AG04450 (cell line): ENCODE measurements at regions not wholly inside any gene's neighbourhood (a gene's known extent, or its start where the extent isn't known, plus 50 kb on each side); places are given as distances from the start of the nearest gene placed in this dataset.
A peak's percentile ranks its signal among the peaks of the same experiment; 100 is the strongest.

Source experiments
- CTCF ChIA-PET: fragments of 300-600, 350-600 bp; formaldehyde crosslinking; extraction: SDS; loops from one replicate; lab custom pipeline; 2022; ENCODE audit warnings: antibody characterized with exemption, inconsistent platforms; lab: Charles Lee
- POLR2A ChIA-PET: fragments of 350-600 bp; formaldehyde crosslinking; extraction: SDS; loops from one replicate; lab custom pipeline; 2021; ENCODE audit warnings: antibody characterized with exemption, inconsistent platforms; lab: Yijun Ruan, JAX
- DNase-seq: peaks from one replicate; pipeline ENCODE4 v3.0.0-alpha.2; 2011; ENCODE audit warnings: low read depth, low spot score
- H3K27ac ChIP-seq: one replicate; pipeline ENCODE4 v1.5.1; 2012; ENCODE audit warnings: low read depth, low read length, control low read depth
- H3K27me3 ChIP-seq: one replicate; pipeline ENCODE4 v1.6.0; 2012; ENCODE audit warnings: low read length; ENCODE audit not compliant: control insufficient read depth, insufficient read depth
- H3K4me3 ChIP-seq: 2 replicates; pipeline ENCODE4 v1.5.1; 2011; ENCODE audit warnings: mild to moderate bottlenecking, low read depth, low read length, control low read depth
- H3K9me3 ChIP-seq: 2 replicates; pipeline ENCODE4 v1.5.1; 2012; ENCODE audit warnings: low read length; ENCODE audit not compliant: control insufficient read depth, insufficient read depth
- TF ChIP-seq, protein P1 (sequence below): IDR thresholded peaks from 2 replicates; pipeline ENCODE4 v1.5.1; 2011; ENCODE audit warnings: low read depth, low read length, control low read depth, inconsistent platforms

DNA sequence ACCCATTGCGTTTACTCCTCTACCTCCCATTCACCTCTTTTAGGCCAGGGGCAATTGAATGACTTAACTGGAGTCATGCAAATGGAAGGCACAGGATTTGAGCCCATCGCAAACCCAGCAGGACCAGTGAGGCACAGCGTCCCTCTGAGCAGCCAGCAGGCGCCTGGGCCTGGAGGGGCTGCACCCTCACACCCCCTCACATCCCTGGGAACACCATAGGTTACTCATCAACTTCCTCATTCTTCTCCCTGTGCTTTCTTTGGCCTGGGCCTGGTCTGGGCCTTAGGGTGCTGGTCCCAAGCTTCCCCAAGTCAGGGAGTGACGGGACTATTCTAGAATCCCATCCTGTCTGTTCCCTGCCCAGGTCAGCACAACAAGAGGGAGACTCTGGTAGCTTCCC lies 169.4 kb upstream of the EEPD1 start:
- Histone ChIP-seq H3K27me3 (peaks cover 16% of the 10 kb centered on the region), H3K9me3 (no peaks in the 10 kb centered on the region), H3K4me3 (no peak overlapping the region), H3K27ac (no peak overlapping the region)
- TF ChIP-seq, protein P1, sequence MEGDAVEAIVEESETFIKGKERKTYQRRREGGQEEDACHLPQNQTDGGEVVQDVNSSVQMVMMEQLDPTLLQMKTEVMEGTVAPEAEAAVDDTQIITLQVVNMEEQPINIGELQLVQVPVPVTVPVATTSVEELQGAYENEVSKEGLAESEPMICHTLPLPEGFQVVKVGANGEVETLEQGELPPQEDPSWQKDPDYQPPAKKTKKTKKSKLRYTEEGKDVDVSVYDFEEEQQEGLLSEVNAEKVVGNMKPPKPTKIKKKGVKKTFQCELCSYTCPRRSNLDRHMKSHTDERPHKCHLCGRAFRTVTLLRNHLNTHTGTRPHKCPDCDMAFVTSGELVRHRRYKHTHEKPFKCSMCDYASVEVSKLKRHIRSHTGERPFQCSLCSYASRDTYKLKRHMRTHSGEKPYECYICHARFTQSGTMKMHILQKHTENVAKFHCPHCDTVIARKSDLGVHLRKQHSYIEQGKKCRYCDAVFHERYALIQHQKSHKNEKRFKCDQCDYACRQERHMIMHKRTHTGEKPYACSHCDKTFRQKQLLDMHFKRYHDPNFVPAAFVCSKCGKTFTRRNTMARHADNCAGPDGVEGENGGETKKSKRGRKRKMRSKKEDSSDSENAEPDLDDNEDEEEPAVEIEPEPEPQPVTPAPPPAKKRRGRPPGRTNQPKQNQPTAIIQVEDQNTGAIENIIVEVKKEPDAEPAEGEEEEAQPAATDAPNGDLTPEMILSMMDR, result no peak
- CTCF ChIA-PET, result interaction anchor here (0.5 to 4.5 kb wide), 6 partner anchors 32 to 476 kb away, joined by 3 to 72 read pairs (median 4); no protein-coding TSS in a partner anchor
- POLR2A ChIA-PET, result no interaction called here
- DNase-seq, result no peak

DNA sequence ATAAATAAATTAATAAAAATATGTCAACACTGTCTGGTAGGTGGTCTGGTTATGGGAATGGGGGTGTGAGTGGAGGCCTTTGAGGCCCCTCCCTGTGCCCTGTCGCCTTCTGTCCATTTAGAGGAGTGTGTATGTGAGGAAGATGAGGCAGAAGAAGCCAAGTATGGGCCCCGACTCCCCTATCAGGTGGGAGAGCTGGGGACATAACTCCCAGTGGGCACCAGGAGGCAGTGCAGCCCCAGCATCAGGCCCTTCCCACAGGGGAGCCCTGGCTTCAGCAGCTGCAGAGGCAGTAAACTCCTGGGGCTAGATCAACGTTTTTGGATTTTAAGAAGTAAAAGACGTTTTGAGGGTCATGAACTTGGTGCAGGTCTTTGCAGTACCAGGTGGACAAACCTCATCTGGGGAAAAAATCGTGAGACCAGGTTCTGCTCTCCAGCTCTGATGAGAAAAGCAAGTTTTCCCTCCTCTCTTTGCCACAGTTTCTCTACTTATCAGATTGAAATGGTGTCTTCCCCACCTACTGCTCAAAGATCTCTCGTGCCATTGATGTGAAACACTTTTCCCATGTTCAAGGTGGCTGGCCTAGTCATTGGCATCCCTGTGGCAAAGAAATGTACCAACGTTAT lies 167.8 kb upstream of the EEPD1 start:
- peak; percentile 39 for DNase-seq
- POLR2A ChIA-PET, result no interaction called here
- no peak overlapping the region for H3K4me3 ChIP-seq

DNA sequence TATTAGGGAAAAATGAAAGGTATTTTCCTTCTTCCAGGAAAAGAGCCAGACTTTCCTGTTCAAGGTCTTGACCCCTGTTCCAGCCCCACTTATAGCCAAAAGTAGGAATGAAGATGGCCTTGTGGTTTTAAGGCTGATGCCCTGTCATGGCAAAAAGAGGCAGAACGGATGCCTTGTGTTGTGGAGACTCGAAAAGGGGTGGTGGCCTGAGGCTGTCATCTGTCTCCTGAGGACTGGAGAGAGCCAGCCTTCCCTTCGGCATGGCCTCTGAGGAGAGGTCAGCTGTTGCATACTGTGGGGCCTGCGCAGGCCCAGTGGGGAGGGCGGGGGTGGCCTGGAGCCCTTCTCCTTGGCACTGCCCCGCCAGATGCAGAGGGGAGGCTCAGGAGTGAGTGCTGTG lies 166.0 kb upstream of the EEPD1 start:
- no peaks in the 10 kb centered on the region for H3K27me3 ChIP-seq
- no peak overlapping the region for H3K4me3 ChIP-seq
- H3K9me3 ChIP-seq, result no peaks in the 10 kb centered on the region
- H3K27ac ChIP-seq, result no peak overlapping the region
- POLR2A ChIA-PET, result no interaction called here
- TF ChIP-seq, protein P1, result no peak
- no peak for DNase-seq
- CTCF ChIA-PET, result interaction anchor here (0.5 to 4.5 kb wide), 4 partner anchors 129 to 332 kb away, joined by 3 to 72 read pairs (median 36); no protein-coding TSS in a partner anchor

More for the DNA sequence above, 167.8 kb upstream of the EEPD1 start:
- CTCF ChIA-PET, result interaction anchor here (0.6 to 4.5 kb wide), 18 partner anchors 9 to 393 kb away, joined by 3 to 72 read pairs (median 4); no protein-coding TSS in a partner anchor
- no peak overlapping the region for H3K27ac ChIP-seq
- TF ChIP-seq, protein P1, result peak; percentile 98
- peaks cover 4% of the 10 kb centered on the region for H3K27me3 ChIP-seq
- no peaks in the 10 kb centered on the region for H3K9me3 ChIP-seq

DNA sequence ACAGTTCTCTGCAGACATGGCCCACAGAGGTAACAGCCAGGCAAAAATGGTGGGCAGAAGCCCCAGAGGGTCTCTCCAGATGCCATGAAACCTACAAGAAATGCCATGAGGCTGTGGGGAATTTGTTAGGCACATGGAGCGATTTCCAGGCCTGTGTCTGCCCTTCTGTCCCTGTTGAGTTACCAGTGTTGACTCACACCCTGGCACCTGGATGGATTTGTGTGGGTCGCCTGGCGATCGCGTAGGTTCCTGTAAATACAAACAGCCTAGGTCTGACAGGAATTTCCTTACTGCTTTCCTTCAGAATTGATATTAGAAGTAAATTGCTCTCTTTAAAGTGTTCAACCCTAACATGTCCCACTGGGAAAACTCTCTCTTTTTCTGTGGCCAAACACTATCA lies 164.9 kb upstream of the EEPD1 start:
- DNase-seq, result no peak
- H3K4me3 ChIP-seq, result no peak overlapping the region
- no peak overlapping the region for H3K27ac ChIP-seq
- TF ChIP-seq, protein P1, result no peak
- POLR2A ChIA-PET, result no interaction called here
- no peaks in the 10 kb centered on the region for H3K27me3 ChIP-seq
- H3K9me3 ChIP-seq, result no peaks in the 10 kb centered on the region
- CTCF ChIA-PET, result interaction anchor here (1.4 to 2.3 kb wide), 2 partner anchors 331 to 378 kb away, joined by 3 to 14 read pairs; no protein-coding TSS in a partner anchor

DNA sequence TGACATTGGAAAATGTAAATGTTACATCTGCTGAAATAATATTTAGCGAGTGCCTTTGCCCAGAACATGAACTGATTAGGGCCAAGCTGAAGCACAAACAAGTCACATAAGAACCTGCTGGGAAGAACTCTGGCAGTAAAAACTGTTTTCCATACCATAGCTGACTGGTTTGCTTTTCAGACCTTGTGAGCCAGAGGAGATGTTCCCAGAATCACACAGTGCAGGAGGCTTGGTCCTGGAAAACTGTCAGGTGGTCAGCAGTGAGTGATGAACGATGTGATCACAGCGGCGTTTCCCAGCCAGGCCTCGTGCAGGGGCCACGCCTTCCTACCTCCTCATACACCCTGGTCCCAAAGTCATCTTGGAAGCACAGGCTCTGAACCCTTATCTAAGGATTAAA lies 164.2 kb upstream of the EEPD1 start:
- Histone ChIP-seq H3K4me3 (no peak overlapping the region), H3K27me3 (no peaks in the 10 kb centered on the region), H3K9me3 (no peaks in the 10 kb centered on the region), H3K27ac (no peak overlapping the region)
- ChIA-PET CTCF (interaction anchor here (0.9 to 2.3 kb wide), 3 partner anchors 303 to 377 kb away, joined by 3 to 14 read pairs (median 3); no protein-coding TSS in a partner anchor), POLR2A (no interaction called here)
- TF ChIP-seq, protein P1, result no peak
- DNase-seq, result no peak
